Posterior cingulate gyrus (tissue), 11 donors: ENCODE measurements at regions not wholly inside any gene's neighbourhood (a gene's known extent, or its start where the extent isn't known, plus 50 kb on each side); places are given as distances from the start of the nearest gene placed in this dataset.

Experiments
- DNase-seq, 10 donors: peaks; one replicate each; pipeline versions ENCODE4 v3.0.0 to v3.0.0-alpha.2; 2020 to 2021; ENCODE audit warnings: mixed read lengths in 3 of 10
- intact Hi-C: fragments of 100-400 bp; cut with DNase I; formaldehyde crosslinking; loops from one replicate; pipeline ENCODE4 v1.15.1; 2023

DNA sequence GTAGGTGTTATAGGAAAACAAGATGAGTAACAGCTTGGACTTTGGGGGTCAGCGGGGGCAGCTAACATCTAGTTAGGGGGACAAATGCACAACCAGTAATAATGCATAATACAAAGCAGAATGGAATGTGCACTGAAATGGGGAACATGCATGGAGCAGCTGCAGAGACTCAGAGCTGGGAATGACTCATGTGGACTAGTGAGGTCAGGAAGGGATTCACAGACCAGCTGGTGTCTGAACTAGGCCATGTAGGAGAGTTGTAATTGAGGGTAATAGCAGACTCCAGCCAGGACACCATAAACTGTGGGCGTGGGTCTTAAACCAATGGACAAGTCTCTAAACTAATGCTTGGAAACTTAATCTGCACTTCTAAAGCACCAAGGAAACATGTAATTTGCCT lies 176.8 kb upstream of the ASIC2 start:
- DNase-seq = no peak
- intact Hi-C loops = no loop called here

DNA sequence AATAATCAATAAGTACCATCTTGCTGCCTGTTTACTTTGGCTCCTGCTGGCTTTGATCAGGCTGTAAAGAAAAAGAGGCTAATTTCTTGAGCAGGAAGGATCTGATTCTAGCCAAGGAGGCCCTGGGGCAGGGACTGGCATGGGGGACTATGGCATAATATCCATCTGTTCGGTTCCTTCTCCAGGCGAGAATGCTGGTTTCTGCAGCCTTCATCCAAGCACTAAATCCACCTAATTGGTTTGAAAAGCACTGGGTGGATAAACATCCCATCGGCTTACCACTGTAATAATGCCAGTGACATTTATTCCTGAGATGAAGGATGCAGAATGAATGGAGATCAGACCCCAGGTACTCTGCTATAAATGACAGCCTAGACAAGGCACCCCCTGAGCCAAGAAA lies 180.0 kb upstream of the ASIC2 start:
- intact Hi-C loops = no loop called here
- no peak for DNase-seq

DNA sequence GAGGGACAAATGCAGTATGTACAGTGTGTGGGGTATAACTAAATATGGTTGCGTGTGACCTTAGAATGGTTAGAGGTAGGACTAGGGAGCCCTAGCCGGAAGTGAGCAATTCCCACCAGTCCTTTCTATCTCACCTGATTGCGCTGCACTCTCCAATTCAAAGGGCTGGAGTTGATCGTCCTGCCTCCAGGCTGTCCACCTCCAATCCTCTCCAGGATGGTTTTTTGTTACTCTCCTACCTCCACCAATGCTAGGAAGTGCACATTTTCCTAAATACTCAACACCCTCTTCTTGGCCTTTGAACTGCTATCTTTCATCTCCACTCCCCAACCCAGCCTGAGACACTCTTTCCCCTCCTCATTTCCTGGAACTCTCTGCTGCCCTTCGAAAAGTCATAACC lies 181.7 kb upstream of the ASIC2 start:
- intact Hi-C loops = no loop called here
- DNase-seq = no peak

DNA sequence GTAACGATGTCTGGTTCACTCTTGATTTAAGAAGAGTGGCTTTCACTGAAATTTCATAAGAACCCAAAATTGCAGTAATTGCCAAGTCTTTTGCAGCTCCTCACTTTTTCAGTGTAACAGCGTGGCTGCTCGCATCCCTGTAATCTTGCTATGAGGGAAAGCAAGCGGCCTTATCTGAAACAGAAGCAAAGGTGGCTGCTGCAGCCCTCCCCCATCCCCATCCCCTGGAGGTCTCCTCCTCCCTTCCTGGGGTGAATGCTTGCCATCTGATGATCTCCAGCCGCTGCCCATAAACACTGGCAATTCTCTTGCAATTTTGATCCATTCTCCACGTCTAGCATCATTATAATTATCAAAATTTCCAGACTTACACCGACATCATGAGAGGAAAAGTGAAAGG lies 182.5 kb upstream of the ASIC2 start:
- no peak for DNase-seq
- intact Hi-C loops = no loop called here

DNA sequence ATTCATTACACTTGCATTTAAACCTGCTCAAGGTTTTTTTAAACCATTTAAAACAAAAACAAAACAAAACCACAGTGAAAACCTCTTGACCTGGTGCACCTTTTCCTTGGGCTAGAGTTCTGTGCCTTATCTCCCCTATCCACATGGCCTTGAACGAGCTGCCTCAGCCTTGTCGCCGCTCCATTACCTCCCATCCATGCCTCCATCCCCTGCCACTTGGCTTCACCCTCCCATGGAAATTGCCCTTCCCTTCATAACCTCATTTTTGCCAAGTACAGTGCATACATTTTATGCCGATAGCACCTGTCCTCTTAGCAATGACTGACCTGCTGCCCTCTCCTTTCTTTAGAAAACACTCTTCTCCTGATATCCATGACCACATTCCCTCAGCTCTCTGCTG lies 188.6 kb upstream of the ASIC2 start:
- intact Hi-C loops = no loop called here
- no peak for DNase-seq

DNA sequence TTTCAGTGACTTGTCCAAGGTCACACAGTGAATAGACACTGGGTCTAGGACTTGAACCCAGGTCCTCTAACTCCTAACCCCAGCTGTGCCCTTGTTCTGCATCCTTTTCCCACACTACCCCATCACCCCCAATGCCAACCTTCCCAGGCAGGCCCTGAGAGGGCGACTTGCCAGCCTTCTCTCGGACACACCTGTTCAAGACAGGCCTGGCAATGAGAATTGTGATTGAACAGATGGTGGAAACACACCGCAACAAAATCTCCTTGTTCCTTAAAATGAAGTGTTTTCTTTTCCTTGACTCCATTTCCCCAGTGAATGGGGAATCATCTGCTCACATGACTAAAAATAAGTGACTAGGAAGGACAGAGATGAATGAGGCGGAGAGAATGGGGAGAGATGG lies 189.5 kb upstream of the ASIC2 start:
- intact Hi-C loops = no loop called here
- DNase-seq = no peak

DNA sequence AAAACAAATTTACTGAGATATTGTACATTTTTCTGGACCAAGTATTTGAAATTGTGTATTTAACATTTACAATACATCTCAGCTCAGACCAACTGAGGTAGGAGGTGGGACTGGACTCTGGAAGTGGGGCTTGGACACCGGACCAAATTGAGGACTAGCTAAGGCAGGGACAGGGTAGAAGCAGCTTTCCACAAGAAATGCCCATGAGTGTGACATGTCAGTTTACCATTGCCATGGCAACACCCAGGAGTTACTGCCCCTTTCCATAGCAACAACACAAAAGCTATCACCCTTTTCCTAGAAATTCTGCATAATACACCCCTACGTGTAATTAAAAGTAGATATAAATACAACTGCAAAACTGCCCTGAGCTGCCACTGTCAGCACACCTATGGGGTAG lies 191.5 kb upstream of the ASIC2 start:
- DNase-seq = no peak
- intact Hi-C loops = no loop called here

DNA sequence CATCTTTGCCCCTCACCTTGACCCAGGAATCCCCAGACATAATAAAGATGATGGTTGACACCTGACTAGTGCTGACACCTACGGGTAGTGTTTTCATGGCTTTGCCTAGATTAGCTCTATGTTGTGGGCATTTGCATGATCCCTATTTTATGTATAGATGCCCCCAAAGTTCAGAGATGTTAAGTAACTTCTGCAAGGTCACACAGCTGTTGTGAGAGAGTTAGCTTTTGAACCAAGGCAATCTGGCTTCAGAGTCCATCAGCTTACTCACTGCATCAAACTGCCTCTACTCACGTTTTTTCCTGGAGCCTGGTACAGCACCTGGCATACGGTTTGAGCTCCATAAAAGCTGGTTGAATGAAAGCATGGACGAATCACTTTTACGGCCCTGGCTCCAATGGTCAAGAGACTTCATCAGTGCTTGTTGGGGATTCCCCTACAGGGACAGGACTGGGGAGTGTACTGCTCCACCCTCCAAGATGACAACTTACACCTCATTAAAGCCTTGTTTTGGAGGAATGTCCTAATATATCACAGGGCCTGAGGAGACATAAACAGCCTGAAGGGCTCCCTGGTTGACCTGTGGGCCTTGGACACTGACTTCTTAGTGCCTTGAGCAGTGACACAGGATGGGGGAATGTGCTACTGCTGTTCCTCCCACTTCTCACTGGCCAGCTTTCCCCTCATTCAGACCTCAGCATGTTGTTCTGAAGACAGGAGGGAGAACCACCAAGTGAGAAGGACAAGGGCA lies 193.2 kb upstream of the ASIC2 start:
- intact Hi-C loops = no loop called here

DNA sequence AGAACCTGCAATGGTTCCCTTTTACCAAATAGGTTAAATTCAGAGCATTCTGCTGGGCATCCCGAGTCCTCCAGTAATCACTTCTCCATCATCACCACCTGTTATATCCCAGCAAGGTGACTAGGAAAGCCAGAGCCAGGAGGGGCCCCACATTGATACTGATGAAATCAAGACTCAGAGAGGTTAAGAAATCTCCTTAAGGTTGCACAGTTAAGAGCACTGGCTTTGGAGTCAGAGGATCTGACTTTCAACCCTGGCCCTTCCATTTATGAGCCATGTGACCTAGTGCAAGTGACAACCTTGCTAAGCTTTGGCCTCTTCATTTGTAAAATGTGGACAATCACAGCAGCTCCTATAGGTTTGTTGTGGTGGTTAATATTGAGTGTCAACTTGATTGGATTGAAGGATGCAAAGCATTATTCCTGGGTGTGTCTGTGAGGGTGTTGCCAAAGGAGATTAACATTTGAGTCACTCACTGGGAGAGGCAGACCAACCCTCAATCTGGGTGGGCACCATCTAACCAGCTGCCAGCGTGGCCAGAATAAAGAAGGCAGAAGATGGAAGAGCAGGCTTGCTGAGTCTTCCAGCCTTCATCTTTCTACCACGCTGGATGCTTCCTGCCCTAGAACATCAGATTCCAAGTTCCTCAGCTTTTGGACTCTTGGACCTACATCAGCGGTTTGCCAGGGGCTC lies 194.2 kb upstream of the ASIC2 start:
- intact Hi-C loops = no loop called here
- no peak for DNase-seq

More for the DNA sequence above, 193.2 kb upstream of the ASIC2 start:
- no peak for DNase-seq

DNA sequence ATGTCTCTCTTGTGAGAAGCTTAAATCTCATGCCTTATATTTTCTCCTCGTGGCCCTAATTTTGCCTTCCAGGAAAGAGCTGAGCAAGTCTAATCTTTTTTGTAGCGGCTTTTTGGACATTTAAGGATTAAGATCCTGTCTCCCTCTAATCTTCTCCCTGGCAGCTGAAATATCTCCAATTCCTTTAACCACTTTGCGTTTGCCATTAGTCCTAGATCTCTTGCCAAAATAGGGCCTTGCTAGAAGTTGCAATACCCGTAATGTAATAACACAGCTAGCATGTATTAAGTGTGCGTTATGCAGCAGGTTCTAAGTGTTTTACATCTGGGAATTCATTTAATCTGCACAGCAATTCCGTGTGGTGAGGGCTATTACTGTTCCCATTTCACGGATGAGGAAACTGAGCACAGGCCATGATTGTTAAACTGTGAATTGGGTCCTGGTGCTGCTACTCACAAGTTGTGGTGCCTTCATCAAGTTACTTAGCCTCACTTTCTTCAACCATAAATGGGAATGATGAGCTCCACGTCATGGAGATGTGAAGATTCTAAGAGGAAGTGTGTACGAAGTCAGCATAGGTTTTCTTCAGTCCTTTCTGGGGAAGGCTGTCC lies 198.9 kb upstream of the ASIC2 start:
- no peak for DNase-seq
- intact Hi-C loops = no loop called here

DNA sequence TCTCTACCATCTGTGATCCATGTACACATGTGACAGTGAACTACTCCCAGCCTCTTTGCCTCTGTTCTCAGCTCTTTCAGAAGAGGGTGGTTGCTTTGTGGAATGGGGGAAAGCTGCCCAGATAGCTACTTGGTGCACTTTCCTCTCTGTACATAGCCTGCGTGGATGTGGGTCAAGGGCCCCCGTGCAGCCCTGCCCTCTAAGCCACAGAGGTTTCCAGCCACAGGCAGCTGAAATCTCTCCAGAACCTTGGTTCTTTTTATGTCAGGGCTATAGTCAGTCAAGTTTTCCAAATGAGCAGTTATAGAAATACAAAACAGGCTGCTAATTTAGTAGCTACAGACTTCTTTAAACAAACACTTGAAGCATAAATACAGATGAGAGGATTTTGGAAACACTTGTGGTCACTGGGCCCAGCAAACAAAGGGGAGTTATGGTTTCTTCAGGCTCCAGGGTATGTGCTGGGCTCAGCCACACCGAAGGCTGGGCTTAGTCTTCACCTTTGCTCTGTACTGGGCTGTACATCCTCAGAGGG lies 199.7 kb upstream of the ASIC2 start:
- DNase-seq = no peak
- intact Hi-C loops = no loop called here

DNA sequence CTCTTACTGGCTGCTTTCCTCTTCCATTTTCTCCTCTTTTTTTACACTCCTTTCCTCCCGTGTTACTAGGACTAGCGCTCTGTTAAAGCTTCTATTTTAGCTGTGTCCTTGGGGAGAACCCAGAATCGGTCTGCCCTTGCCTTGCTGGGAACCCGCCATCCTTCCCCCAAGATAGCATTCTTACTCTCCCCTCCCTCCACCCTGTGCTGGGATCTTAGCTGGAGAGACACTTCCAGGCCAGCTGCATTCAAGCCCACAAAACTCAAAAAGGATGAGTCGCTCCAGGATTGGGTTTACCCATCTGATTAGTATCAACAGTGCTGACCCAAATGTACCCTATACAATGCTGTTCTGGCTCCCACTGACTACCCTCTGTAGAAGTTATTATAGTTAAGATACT lies 200.5 kb upstream of the ASIC2 start:
- DNase-seq = no peak

DNA sequence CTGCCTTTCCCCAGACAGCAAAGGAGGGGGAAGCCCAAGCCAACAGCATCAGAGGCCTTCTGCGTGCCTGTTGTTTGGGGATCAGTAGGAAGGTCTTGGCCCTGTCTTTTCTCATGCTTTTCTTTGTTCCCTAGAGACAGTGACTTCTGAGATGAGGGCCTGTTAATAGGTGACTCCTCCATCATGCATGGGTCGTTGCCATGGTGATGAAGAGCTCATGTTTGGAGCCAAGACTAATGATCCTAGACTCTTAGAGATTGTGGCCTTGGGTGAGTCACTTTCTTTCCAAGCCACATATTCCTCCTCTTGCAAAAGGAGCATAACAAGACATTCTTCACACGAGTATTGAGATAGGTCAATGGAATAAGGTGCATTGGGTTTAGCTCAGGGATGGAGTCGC lies 201.1 kb upstream of the ASIC2 start:
- DNase-seq = no peak
- intact Hi-C loops = no loop called here

More for the DNA sequence above, 200.5 kb upstream of the ASIC2 start:
- intact Hi-C loops = no loop called here

DNA sequence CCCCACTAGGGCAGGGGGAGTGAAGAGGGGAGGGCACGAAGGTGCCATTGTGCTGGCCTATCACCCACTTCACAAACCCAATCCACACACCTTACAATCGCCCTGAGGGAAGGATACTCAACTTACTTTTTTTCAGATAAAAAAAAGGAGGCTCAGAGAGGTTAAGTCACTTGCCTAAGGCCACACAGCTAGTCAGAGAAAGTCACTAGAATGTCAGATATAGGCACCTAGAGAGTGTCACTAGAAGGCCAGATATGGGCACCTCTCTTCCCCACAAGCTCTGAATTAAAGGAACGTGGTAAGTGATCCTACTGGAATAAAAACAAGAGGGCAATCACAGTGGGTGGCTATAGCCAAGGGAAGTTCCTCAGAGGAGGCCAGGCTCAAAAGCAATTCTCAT lies 204.5 kb upstream of the ASIC2 start:
- DNase-seq = no peak
- intact Hi-C loops = no loop called here

DNA sequence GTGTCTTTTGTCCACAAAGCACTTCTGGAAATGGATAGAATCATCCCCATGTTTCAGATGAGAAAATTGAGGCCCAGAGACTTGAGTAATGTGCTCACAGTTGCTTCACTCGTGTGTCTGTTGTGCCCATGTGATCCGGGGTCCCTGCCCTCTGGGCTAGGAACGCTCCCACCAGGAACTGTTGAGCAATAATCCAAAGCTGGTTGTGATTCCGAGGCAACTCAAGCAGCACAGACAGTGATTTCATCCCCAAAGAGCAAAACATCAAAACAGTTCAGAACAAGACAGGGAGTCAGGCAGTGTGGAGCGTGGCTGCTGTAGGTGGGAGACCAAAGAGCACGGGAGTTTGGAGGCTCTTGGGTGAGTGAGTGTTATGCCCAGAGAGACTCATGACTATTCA lies 205.0 kb upstream of the ASIC2 start:
- no peak for DNase-seq
- intact Hi-C loops = no loop called here

DNA sequence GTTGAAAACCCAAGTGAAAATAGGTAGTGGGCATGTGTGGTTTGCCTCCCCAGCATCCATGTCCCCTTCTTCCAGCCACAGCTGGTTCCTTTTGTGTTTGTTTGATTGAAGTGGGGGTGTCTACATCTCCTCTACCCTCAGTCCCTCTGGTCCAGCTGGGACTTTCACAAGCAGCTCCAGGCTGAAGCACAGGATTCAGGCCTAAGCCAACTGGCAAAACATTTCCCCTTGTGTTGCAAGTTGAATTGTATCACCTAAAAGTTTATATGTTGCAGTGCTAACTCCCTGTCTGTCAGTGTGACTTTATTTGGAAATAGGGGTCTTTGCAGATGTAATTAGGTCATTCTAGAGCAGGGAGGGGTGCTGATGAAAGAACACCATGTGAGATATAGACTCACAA lies 205.9 kb upstream of the ASIC2 start:
- DNase-seq = no peak
- intact Hi-C loops = no loop called here

DNA sequence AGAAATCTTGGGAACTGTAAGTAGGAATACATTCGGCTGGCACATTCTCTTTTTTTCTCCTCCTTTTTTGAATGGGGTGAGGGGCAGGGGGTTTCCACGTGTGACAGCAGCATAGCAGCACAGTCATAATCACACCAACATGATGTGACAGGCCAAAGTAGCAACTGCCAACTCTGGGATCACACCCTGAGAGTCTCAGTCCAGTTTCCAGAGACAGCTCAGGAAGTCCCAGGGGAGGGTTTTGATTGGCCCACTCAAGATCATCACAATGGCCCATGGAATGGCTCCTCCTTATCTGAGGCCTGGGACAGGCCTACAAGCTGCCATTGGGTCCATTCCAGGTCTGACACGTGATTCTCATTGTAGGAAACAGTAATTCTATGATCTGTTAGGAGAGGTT lies 207.1 kb upstream of the ASIC2 start:
- DNase-seq = no peak
- intact Hi-C loops = no loop called here

DNA sequence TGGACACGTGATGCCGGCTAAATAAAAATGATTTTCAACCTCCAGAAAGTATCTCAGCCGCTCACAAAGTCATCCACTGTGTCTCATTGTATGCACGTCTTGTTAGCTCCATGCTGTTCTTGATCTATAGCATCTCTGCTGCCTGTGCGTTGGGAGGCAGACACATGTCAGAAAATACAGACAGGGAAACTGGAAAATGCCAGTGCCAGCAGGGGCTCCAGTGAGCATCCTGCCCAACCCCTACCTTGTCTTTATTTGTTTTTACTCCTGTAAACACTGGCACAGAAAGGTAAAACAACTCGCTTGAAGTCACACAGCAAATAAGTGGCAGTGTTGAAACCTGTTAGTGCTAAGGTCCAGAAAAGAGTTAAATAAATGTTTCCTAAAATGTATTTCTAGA lies 208.1 kb upstream of the ASIC2 start:
- no peak for DNase-seq
- intact Hi-C loops = no loop called here

DNA sequence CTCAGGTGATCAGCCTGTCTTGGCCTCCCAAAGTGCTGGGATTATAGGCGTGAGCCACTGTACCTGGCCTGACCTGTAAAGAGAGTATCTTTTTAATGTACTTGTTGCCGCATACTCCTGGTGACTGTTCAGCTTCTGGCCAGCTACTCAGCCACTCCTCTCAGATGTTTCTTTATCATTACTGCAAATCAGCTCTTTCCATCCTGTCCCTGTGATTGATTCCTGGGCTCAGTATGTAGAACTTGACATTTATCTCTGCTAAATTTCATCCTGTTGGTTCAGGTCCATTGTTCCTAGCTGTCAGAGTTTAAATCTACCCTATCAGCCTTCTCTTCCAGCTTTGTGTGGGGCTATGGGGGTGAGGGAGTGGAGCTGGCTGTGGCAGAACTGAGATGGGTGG lies 211.5 kb upstream of the ASIC2 start:
- DNase-seq = no peak
- intact Hi-C loops = no loop called here

DNA sequence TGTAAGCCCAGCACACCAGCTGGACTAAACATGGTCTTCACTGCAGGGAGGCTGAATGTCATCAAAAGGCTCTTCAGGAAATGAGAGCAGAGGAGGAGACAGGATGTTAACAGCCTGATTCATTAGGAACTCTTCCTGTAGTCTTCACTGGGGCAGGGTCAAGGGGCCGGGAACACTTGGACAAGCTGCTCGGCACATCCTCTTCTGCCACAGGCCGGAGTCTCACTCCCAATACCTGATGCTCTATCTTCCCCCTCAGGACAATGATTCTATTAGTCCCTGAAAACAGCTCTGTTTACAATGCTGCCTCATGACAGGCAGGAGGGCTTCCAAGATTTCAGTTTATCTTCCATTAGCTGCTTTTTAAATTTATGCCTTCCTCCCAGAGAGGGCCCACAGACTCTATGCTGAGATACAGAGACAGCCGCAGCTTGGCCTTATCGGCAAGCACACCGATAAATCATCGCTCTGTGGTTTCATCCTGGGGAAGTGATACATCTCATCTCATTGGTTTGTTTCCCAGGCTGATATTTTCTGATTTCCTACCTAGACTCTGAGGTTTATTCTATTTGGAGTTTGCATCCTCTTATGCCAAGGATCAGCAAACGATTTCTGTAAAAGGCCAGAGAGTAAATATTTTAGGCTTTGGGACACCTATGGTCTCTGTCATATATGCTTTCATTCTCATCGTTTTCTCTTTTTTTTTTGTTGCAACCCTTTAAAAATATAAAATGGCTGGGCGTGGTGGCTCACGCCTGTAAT lies 214.0 kb upstream of the ASIC2 start:
- DNase-seq = no peak
- intact Hi-C loops = no loop called here

DNA sequence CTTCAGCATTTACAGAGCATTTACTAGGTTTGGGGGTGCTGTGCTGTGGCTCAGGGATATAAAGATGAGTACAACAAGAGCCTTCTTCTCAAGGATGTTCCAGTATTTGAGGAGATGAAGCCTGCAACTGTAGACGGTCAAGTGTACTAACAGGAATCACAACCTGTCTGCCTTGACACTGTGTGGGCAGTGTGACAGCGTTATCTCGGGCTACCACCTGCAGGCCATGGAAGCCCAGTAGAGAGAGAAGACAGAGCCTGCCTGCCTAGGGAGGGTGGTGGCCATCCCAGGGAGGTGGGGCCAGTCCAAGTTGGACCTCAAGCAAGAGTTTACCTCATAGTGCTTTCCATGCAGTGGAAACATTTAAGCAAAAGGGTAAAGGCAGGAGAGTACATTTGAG lies 215.1 kb upstream of the ASIC2 start:
- intact Hi-C loops = no loop called here
- DNase-seq = no peak
